ENCODE measurements at regions not wholly inside any gene's neighbourhood (a gene's known extent, or its start where the extent isn't known, plus 50 kb on each side); places are given as distances from the start of the nearest gene placed in this dataset.
A peak's percentile ranks its signal among the peaks of the same experiment; 100 is the strongest.

GRCh38 chr18:47758000-47758399 lies 172.5 kb downstream of the SMAD2 start:
- no peak for ATAC-seq
- intact Hi-C loops (cut with DNase I, micrococcal nuclease), result loop anchor here in 1 of 2 donors (10.0 kb wide), 1 partner anchor 543 kb away; no protein-coding TSS in a partner anchor
- DNase-seq, result no peak

GRCh38 chr18:47756364-47757016 lies 174.0 kb downstream of the SMAD2 start:
- DNase-seq (peak in 1 of 2 donors; percentile 69), ATAC-seq (peak; percentile 74)
- intact Hi-C loops (cut with DNase I, micrococcal nuclease), result loop anchor here in 1 of 2 donors (10.0 kb wide), 1 partner anchor 542 kb away; no protein-coding TSS in a partner anchor

GRCh38 chr18:47755102-47755456 lies 175.4 kb downstream of the SMAD2 start:
- intact Hi-C loops (cut with DNase I, micrococcal nuclease), result loop anchor here in 1 of 2 donors (10.0 kb wide), 1 partner anchor 540 kb away; no protein-coding TSS in a partner anchor
- ATAC-seq (no peak), DNase-seq (no peak)

- DNase-seq (peak in 1 of 2 donors; percentile 54), ATAC-seq (peak; percentile 76)
- intact Hi-C loops (cut with DNase I, micrococcal nuclease), result loop anchor here in 1 of 2 donors (10.0 kb wide), 1 partner anchor 540 kb away; no protein-coding TSS in a partner anchor
These were observed 176.0 kb downstream of the SMAD2 start for GRCh38 chr18:47754311-47755101.

- intact Hi-C loops (cut with DNase I, micrococcal nuclease), result loop anchor here in 1 of 2 donors (10.0 kb wide), 1 partner anchor 538 kb away; no protein-coding TSS in a partner anchor
- ATAC-seq, result no peak
- DNase-seq, result no peak
These were observed 177.4 kb downstream of the SMAD2 start for GRCh38 chr18:47752796-47753645.

- DNase-seq, result no peak
- no peak for ATAC-seq
- intact Hi-C loops (cut with DNase I, micrococcal nuclease), result loop anchor here in 1 of 2 donors (10.0 kb wide), 1 partner anchor 536 kb away; no protein-coding TSS in a partner anchor
These were observed 179.5 kb downstream of the SMAD2 start for GRCh38 chr18:47750889-47751423.

- no peak for ATAC-seq
- DNase-seq, result no peak
- intact Hi-C loops (cut with DNase I, micrococcal nuclease), result loop anchor here in 1 of 2 donors (10.0 kb wide), 1 partner anchor 655 kb away; no protein-coding TSS in a partner anchor
These were observed 180.9 kb downstream of the SMAD2 start for GRCh38 chr18:47749600-47749973.

- ATAC-seq (peak; percentile 95), DNase-seq (peak; percentile 30 to 83)
- intact Hi-C loops (cut with DNase I, micrococcal nuclease), result loop anchor here in 1 of 2 donors (10.0 kb wide), 1 partner anchor 654 kb away; no protein-coding TSS in a partner anchor
These were observed 181.4 kb downstream of the SMAD2 start for GRCh38 chr18:47748847-47749599.

GRCh38 chr18:47748093-47748796 lies 182.2 kb downstream of the SMAD2 start:
- DNase-seq (peak in 1 of 2 donors; percentile 12), ATAC-seq (no peak)
- intact Hi-C loops (cut with DNase I, micrococcal nuclease), result loop anchor here in 1 of 2 donors (10.0 kb wide), 1 partner anchor 653 kb away; no protein-coding TSS in a partner anchor

GRCh38 chr18:47747260-47747795 lies 183.1 kb downstream of the SMAD2 start:
- ATAC-seq (no peak), DNase-seq (no peak)
- intact Hi-C loops (cut with DNase I, micrococcal nuclease), result loop anchor here in 1 of 2 donors (10.0 kb wide), 1 partner anchor 653 kb away; no protein-coding TSS in a partner anchor

- intact Hi-C loops (cut with DNase I, micrococcal nuclease), result loop anchor here in 1 of 2 donors (10.0 kb wide), 1 partner anchor 652 kb away; no protein-coding TSS in a partner anchor
- no peak for DNase-seq
- ATAC-seq, result no peak
These were observed 183.8 kb downstream of the SMAD2 start for GRCh38 chr18:47746615-47747014.

GRCh38 chr18:47745227-47745626 lies 185.2 kb downstream of the SMAD2 start:
- ATAC-seq (no peak), DNase-seq (no peak)
- intact Hi-C loops (cut with DNase I, micrococcal nuclease), result loop anchor here in 1 of 2 donors (10.0 kb wide), 1 partner anchor 650 kb away; no protein-coding TSS in a partner anchor

- ATAC-seq, result no peak
- intact Hi-C loops (cut with DNase I, micrococcal nuclease), result no loop called here
- DNase-seq, result no peak
These were observed 192.5 kb downstream of the SMAD2 start for GRCh38 chr18:47737956-47738355.

GRCh38 chr18:47737198-47737830 lies 193.1 kb downstream of the SMAD2 start:
- intact Hi-C loops (cut with DNase I, micrococcal nuclease), result no loop called here
- DNase-seq (no peak), ATAC-seq (no peak)

GRCh38 chr18:47736376-47737140 lies 193.9 kb downstream of the SMAD2 start:
- DNase-seq (no peak), ATAC-seq (no peak)
- intact Hi-C loops (cut with DNase I, micrococcal nuclease), result no loop called here

All from left colon (tissue), 2 donors.